Activated naive CD4-positive, alpha-beta T cell treated with anti-CD3 and anti-CD28 coated beads, Interleukin-2, amount 50 U/mL, for 72 hours (primary cell): ENCODE measurements at regions not wholly inside any gene's neighbourhood (a gene's known extent, or its start where the extent isn't known, plus 50 kb on each side); places are given as distances from the start of the nearest gene placed in this dataset.

ENCODE experiments used
- ATAC-seq, 2 donors: fragments of 150-1000 bp; cut with Tn5 transposase; 2 replicates each; pipeline ENCODE4 v1.10.0; 2021; ENCODE audit warnings: mild to moderate bottlenecking in 2 of 2, moderate library complexity in 2 of 2
- DNase-seq, 2 donors: peaks; one replicate each; pipeline ENCODE4 v3.0.0; 2021 to 2022; ENCODE audit warnings: low spot score in 2 of 2
- H3K27ac Mint-ChIP-seq, 2 donors: one replicate each; pipeline ENCODE4 v1.8.0; 2022; ENCODE audit warnings: mild to moderate bottlenecking in 2 of 2, mixed read lengths in 2 of 2
- H3K36me3 Mint-ChIP-seq, 2 donors: one replicate each; pipeline ENCODE4 v1.8.0; 2022; ENCODE audit warnings: mixed read lengths in 2 of 2
- H3K9me3 Mint-ChIP-seq, 2 donors: one replicate each; pipeline ENCODE4 v1.8.0; 2022; ENCODE audit warnings: mixed read lengths in 2 of 2

DNA sequence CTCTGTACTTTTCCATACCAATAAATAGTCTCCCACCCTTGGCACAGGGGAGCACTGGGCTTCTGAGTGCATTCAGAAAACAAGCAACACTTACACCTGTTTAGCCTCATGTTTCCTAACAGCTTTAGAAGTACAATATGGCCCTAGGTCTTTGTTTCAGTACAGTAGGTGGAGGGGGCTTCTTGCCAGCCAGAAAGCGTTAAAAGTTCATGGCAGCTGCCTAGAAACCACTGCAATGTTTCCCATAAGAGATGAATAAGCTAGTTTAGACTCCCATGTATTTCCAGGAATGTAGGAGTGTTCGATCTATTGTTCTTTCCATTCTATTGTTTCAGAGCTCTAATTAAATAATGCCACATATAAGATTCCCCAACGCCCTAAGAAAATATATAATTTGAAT, 444.8 kb downstream of the ARHGEF28 start:
- H3K9me3 Mint-ChIP-seq = no peaks in the 10 kb centered on the region
- no peak for ATAC-seq
- H3K36me3 Mint-ChIP-seq = no peaks in the 10 kb centered on the region
- no peak for DNase-seq
- H3K27ac Mint-ChIP-seq = no peak overlapping the region

- Mint-ChIP-seq H3K9me3 (no peaks in the 10 kb centered on the region), H3K27ac (no peak overlapping the region), H3K36me3 (no peaks in the 10 kb centered on the region)
- DNase-seq (no peak), ATAC-seq (no peak)
Observed at GRCh38 chr5:74069741-74070140, 443.7 kb downstream of the ARHGEF28 start.

DNA sequence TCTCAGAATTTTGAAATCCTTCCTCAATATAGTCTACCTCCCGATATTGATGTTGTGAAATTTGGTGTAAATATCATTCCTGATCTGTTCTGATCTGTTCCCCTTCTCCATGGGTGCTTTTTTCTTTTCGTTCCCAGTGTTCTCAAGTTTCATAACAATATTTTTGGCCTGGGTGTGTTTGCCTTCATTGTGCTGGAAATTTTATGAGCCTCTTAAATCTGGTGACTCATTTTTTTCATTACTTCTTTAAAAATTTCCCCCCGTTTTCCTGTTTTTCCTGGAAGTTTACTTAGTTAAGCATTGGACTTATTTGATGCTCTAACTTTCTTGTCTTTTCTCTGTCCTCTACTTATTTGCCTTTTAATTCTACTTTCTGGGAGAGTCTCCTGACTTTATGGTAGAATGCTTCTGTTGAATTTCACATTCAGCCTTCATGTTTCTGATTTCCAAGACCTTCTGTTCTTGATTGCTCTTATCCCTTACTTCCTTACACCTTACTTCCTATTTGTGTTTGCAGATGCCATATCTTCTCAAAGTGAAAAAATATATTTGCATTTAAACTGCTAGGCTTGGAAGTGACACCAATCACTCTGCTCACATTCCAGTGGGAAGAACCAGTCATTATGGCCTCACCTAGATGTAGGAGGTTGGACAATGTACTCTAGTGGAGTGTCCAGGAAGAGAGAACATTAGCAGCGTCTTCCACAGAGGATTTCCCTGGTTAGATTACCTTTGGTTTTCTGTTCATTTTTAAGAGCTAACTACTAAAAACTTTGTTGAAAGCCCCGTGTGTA, 441.9 kb downstream of the ARHGEF28 start:
- no peaks in the 10 kb centered on the region for H3K9me3 Mint-ChIP-seq
- DNase-seq (no peak), ATAC-seq (no peak)
- H3K27ac Mint-ChIP-seq = no peak overlapping the region
- H3K36me3 Mint-ChIP-seq = no peaks in the 10 kb centered on the region

DNA sequence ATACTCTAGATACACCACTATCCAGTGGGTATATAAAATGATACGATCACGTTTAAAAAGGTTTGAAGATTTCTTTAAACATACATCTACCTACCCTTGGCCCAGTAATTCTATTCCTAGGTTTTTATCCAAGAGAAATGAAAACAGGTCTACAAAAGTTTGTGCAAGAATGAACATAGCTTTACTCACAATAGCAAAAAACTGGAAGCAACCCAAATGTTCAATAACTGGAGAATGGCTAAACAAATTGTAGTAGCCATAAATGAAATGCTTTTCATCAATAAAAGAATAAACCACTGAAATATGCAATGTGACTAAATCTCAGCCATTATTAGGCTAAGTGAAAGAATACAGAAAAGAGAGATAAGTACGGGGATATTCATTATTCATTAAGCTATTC, 438.9 kb downstream of the ARHGEF28 start:
- no peak for ATAC-seq
- H3K36me3 Mint-ChIP-seq = no peaks in the 10 kb centered on the region
- no peak for DNase-seq

DNA sequence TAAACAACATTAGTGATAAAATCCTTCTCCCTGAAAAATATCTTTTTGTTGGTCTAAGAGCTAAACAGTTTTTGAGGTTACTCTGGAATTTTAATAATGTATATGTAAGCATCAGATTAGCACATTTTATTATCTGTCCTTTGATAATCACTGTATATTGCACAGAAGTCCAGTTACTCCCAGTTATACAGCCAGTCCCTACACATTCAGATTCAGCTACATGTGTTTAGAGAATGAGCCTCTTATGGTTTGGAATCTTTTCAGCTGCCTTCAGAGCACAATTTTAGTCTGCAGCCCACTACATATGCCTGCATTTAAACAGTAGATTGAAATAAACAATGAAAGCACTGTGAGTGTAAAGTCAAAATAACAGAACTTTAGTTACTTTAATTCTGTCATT, 438.2 kb downstream of the ARHGEF28 start:
- DNase-seq = no peak
- H3K27ac Mint-ChIP-seq = no peak overlapping the region
- ATAC-seq = no peak
- no peaks in the 10 kb centered on the region for H3K36me3 Mint-ChIP-seq
- H3K9me3 Mint-ChIP-seq = no peaks in the 10 kb centered on the region

More for the DNA sequence above, 438.9 kb downstream of the ARHGEF28 start:
- Mint-ChIP-seq H3K27ac (no peak overlapping the region), H3K9me3 (no peaks in the 10 kb centered on the region)

GRCh38 chr5:74063821-74064220, 437.8 kb downstream of the ARHGEF28 start:
- Mint-ChIP-seq H3K27ac (no peak overlapping the region), H3K9me3 (no peaks in the 10 kb centered on the region), H3K36me3 (no peaks in the 10 kb centered on the region)
- DNase-seq = no peak
- ATAC-seq = no peak

- DNase-seq (no peak), ATAC-seq (no peak)
- Mint-ChIP-seq H3K36me3 (no peaks in the 10 kb centered on the region), H3K27ac (no peak overlapping the region), H3K9me3 (no peaks in the 10 kb centered on the region)
Observed at GRCh38 chr5:74063346-74063745, 437.4 kb downstream of the ARHGEF28 start.

GRCh38 chr5:74061292-74061691, 435.3 kb downstream of the ARHGEF28 start:
- no peak for DNase-seq
- no peak overlapping the region for H3K27ac Mint-ChIP-seq
- no peaks in the 10 kb centered on the region for H3K36me3 Mint-ChIP-seq
- no peak for ATAC-seq
- no peaks in the 10 kb centered on the region for H3K9me3 Mint-ChIP-seq

- no peak for DNase-seq
- Mint-ChIP-seq H3K27ac (no peak overlapping the region), H3K36me3 (no peaks in the 10 kb centered on the region), H3K9me3 (no peaks in the 10 kb centered on the region)
- ATAC-seq = no peak
Observed at GRCh38 chr5:74059706-74060105, 433.7 kb downstream of the ARHGEF28 start.

DNA sequence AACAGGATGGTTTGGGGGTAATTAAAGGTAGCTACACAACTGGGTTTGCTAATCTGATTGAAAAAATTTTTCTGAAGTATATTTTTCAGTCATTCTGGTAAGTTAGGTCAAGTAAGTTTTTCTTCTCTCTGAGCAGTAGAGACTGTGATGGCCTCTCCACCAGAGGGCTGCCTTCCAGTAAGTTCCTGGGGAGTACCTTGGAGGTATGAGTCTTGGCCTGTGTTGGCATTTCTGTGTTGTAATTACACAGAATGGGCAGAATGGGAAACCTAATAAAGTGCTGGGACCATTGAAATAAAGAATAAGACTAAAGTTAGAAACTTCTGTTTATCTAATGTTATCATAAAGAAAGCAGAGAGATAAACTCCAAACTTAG, 430.8 kb downstream of the ARHGEF28 start:
- Mint-ChIP-seq H3K27ac (no peak overlapping the region), H3K36me3 (no peaks in the 10 kb centered on the region), H3K9me3 (no peaks in the 10 kb centered on the region)
- DNase-seq (no peak), ATAC-seq (no peak)

- no peaks in the 10 kb centered on the region for H3K36me3 Mint-ChIP-seq
- no peaks in the 10 kb centered on the region for H3K9me3 Mint-ChIP-seq
- DNase-seq (no peak), ATAC-seq (no peak)
- no peak overlapping the region for H3K27ac Mint-ChIP-seq
Observed at GRCh38 chr5:74056107-74056788, 430.3 kb downstream of the ARHGEF28 start.

DNA sequence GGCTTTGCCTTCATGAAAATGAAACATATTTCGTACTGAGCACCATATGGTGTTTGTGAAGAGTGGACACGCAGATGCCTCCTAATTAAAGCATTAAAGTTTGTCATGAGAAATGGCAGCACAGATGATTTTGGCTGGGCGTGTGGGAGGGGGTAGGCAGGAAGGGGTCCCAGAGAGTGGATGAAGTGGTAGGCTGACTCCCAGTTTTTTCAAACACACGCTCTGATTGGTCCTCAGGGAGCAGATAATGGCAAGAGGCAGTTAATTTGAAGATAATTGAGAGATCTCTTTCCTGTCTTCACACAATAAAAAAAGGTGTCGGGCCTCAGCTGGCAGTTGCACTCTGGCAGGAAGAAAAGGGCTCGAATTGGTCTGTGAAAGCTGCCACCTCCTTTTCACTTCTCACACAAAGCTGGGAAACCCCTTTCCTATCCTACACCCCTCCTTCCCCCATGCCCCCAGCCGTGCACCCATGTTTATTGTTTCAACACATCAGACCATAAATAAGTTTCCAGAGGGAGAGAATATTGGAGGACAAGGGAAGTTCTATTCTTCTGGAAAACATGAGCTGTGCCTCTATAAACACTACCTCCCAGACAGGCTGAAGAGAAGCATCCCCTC, 429.6 kb downstream of the ARHGEF28 start:
- DNase-seq (no peak), ATAC-seq (no peak)
- Mint-ChIP-seq H3K9me3 (no peaks in the 10 kb centered on the region), H3K36me3 (no peaks in the 10 kb centered on the region), H3K27ac (peak overlapping the region in 1 of 2 donors; percentile 10)

GRCh38 chr5:74054641-74055421, 428.8 kb downstream of the ARHGEF28 start:
- Mint-ChIP-seq H3K27ac (no peak overlapping the region), H3K9me3 (no peaks in the 10 kb centered on the region), H3K36me3 (no peaks in the 10 kb centered on the region)
- no peak for ATAC-seq
- no peak for DNase-seq

DNA sequence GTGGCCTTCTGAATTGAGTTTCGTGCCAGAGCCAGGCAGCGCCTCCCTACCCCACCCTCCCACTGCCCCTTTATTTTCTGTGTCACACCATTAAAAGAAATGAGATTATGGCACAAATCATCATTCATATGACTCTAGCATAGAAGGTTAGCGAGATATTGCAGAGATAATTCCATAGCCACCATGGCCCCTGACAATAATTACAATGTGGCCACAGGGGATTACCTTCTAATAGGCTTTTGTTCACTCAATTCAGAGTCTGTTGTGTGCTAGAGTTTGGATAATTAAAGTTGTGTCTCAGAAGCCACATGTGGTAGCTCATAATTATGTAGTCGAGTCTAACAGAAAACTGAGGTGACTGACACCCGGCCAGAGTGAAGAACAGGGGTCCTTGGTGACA, 428.1 kb downstream of the ARHGEF28 start:
- no peaks in the 10 kb centered on the region for H3K9me3 Mint-ChIP-seq
- no peaks in the 10 kb centered on the region for H3K36me3 Mint-ChIP-seq
- ATAC-seq = no peak
- no peak for DNase-seq
- H3K27ac Mint-ChIP-seq = no peak overlapping the region

DNA sequence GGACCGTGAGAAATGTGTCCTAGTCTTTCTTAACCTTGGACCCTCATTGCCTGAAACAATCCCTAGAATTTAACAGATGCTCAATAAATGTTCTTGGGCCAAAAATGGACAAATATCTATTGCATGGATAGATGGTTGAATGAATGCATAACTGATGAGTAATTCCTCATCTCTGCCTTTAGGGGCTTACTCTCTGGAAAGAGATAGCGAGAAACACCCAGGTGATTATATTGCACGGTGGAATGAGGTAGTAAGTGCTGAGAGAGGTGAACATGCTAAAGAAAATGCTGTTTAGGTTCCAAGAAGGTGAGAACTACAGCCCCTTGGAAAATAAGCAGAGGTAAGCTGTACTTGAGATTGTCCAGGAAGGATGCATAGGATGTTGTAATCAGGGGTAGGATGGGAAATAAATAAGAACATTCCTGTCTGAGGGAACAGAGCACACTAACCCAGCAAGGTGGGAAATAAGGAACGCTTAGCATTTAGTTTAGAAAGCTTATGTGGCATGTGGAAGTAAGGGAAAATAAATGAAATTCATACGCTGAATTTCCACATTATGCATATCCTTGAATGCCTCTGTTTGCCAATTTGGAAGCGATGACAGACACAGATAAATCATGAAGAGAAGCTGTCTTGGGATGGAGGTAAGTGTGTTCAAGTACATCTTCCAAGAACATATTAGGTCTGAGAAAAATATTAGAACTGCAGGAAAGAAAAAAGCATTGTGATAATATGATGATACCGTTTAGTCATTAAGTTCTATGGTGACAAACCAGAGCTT, 426.6 kb downstream of the ARHGEF28 start:
- no peaks in the 10 kb centered on the region for H3K9me3 Mint-ChIP-seq
- no peak for DNase-seq
- no peak for ATAC-seq
- no peak overlapping the region for H3K27ac Mint-ChIP-seq
- no peaks in the 10 kb centered on the region for H3K36me3 Mint-ChIP-seq

DNA sequence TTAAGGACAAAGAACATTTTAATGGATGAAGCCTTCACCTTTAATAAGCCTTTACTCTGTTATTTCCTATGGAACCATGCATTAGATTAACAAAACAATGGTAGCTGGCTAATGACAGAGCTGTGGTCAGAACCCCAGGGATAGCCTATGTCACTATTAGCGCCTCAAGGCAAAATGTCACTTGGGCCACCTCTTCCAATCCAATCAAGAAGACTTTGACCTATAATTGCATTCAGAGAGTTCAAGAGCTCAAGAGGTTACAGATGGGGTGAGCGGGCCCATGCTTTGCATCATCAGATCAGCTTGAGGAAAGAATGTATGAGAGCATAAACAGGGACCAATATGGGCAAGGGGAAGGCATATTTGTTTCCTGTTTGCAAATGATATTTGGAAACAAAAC, 425.1 kb downstream of the ARHGEF28 start:
- Mint-ChIP-seq H3K36me3 (no peaks in the 10 kb centered on the region), H3K9me3 (no peaks in the 10 kb centered on the region), H3K27ac (no peak overlapping the region)
- DNase-seq = no peak
- ATAC-seq = no peak
